Central memory CD8-positive, alpha-beta T cell (primary cell): ENCODE measurements at regions not wholly inside any gene's neighbourhood (a gene's known extent, or its start where the extent isn't known, plus 50 kb on each side); places are given as distances from the start of the nearest gene placed in this dataset.
"Not testable (repeated sequence)": the region's sequence is repeated elsewhere in the genome, so short reads cannot be mapped to it uniquely, and the experiment has no call there.

Experiments used
- ATAC-seq: fragments of 150-1000 bp; cut with Tn5 transposase; replicated peaks from 2 replicates; pipeline ENCODE4 v1.10.0; 2022; ENCODE audit warnings: mild to moderate bottlenecking, moderate FRiP score, moderate number of reproducible peaks; ENCODE audit not compliant: poor library complexity, severe bottlenecking; ENCODE audit errors: extremely low read depth
- DNase-seq, 2 donors: peaks; one replicate each; pipeline ENCODE4 v3.0.0; 2021; ENCODE audit warnings: low spot score in 2 of 2
- H3K27ac Mint-ChIP-seq: one replicate; pipeline ENCODE4 v1.8.0; 2022; ENCODE audit warnings: low read depth, mild to moderate bottlenecking, moderate library complexity, mixed read lengths
- H3K27me3 Mint-ChIP-seq: one replicate; pipeline ENCODE4 v1.8.0; 2022; ENCODE audit warnings: mixed read lengths
- H3K36me3 Mint-ChIP-seq: one replicate; pipeline ENCODE4 v1.8.0; 2022; ENCODE audit warnings: mild to moderate bottlenecking, moderate library complexity, mixed read lengths; ENCODE audit not compliant: insufficient read depth
- H3K4me1 Mint-ChIP-seq: one replicate; pipeline ENCODE4 v1.8.0; 2022; ENCODE audit warnings: mixed read lengths
- H3K4me3 Mint-ChIP-seq: one replicate; pipeline ENCODE4 v1.8.0; 2022; ENCODE audit warnings: mild to moderate bottlenecking, moderate library complexity, mixed read lengths
- H3K9me3 Mint-ChIP-seq: one replicate; pipeline ENCODE4 v1.8.0; 2022; ENCODE audit warnings: mixed read lengths

- peaks cover 68% of the 10 kb centered on the region for H3K27me3 Mint-ChIP-seq
- DNase-seq (no peak), ATAC-seq (no peak)
- peaks cover 5% of the 10 kb centered on the region for H3K4me1 Mint-ChIP-seq
- H3K27ac Mint-ChIP-seq: no peak overlapping the region
- no peaks in the 10 kb centered on the region for H3K9me3 Mint-ChIP-seq
- no peaks in the 10 kb centered on the region for H3K36me3 Mint-ChIP-seq
- no peak overlapping the region for H3K4me3 Mint-ChIP-seq
Observed at GRCh38 chr10:6711408-6711841, 131.3 kb upstream of the PRKCQ start.

DNA sequence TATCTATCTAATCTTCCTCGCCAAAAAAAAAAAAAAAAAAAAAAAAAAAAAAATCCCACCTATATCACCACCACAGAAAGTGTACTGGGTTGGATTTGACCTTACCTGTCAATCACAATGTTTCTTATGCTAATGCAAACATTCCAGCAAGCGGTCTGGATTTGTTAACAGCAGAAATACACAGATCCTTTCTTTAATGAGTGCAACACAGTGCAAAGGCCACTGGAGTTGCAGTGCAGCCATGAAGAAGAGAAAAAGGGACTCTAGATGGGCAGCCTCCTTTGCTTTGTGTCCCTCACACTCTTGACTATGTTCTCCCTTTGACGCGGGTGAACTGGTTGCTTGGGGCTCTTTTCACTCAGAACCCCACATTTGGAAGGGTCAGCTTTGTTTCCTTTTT lies 127.3 kb upstream of the PRKCQ start:
- Mint-ChIP-seq H3K27ac (no peak overlapping the region), H3K27me3 (peaks cover 70% of the 10 kb centered on the region), H3K36me3 (no peaks in the 10 kb centered on the region), H3K4me1 (no peaks in the 10 kb centered on the region), H3K4me3 (no peak overlapping the region), H3K9me3 (no peaks in the 10 kb centered on the region)
- ATAC-seq: no peak
- DNase-seq: no peak

DNA sequence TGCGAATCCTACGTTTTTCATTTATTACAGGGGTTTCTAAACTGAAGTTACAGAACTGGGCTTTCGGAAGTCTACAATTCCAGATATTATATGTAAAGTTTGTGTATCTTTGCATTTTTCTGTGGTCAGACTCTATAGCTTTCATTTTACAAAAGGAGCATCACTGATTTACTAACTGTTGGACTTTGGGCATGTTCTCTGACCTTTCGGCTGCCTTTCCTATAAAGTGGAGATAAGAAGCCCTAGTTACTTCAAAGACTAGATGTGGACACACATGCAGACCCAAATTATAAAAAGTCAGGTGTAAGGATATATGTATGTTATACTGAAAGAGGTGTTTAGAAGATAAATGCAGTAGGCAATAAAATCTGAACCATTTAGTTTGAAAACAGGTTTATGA lies 126.6 kb upstream of the PRKCQ start:
- H3K4me3 Mint-ChIP-seq: no peak overlapping the region
- no peak for ATAC-seq
- H3K4me1 Mint-ChIP-seq: no peaks in the 10 kb centered on the region
- H3K9me3 Mint-ChIP-seq: no peaks in the 10 kb centered on the region
- H3K27me3 Mint-ChIP-seq: peaks cover 71% of the 10 kb centered on the region
- no peak overlapping the region for H3K27ac Mint-ChIP-seq
- no peaks in the 10 kb centered on the region for H3K36me3 Mint-ChIP-seq
- no peak for DNase-seq

DNA sequence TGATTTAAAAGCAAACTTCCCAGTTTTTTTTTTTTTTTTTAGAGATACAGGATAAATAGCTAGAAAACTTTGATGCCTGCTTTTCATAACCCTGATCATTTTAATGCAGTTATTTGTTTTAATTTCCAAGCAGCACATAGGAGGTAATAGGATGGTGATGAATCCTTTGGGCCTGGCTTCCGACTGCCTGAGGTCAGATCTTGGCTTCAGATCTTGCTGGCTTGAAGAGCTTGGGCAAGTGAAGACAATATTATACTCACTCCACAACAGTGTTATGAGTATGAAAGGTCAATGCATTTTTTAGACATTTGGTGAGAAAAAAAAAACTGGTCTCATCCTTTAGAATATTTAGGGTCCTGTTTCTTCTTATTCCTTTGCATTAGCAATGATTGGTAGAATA lies 124.8 kb upstream of the PRKCQ start:
- Mint-ChIP-seq H3K4me3 (no peak overlapping the region), H3K9me3 (no peaks in the 10 kb centered on the region), H3K4me1 (no peaks in the 10 kb centered on the region), H3K36me3 (no peaks in the 10 kb centered on the region), H3K27ac (no peak overlapping the region), H3K27me3 (peaks cover 72% of the 10 kb centered on the region)
- DNase-seq (no peak), ATAC-seq (no peak)

GRCh38 chr10:6702833-6703232 lies 122.8 kb upstream of the PRKCQ start:
- not testable (repeated sequence) for H3K27ac Mint-ChIP-seq, H3K36me3 Mint-ChIP-seq, H3K4me1 Mint-ChIP-seq, H3K9me3 Mint-ChIP-seq, ATAC-seq, H3K4me3 Mint-ChIP-seq, DNase-seq
- H3K27me3 Mint-ChIP-seq: peaks cover 70% of the 10 kb centered on the region

- Mint-ChIP-seq H3K36me3 (peaks cover 2% of the 10 kb centered on the region), H3K4me3 (no peak overlapping the region), H3K27me3 (peaks cover 62% of the 10 kb centered on the region), H3K4me1 (no peaks in the 10 kb centered on the region), H3K27ac (no peak overlapping the region), H3K9me3 (no peaks in the 10 kb centered on the region)
- ATAC-seq: no peak
- DNase-seq: no peak
Observed at GRCh38 chr10:6702030-6702429, 122.0 kb upstream of the PRKCQ start.

GRCh38 chr10:6701289-6701688 lies 121.2 kb upstream of the PRKCQ start:
- ATAC-seq (no peak), DNase-seq (no peak)
- no peak overlapping the region for H3K4me3 Mint-ChIP-seq
- no peaks in the 10 kb centered on the region for H3K4me1 Mint-ChIP-seq
- H3K36me3 Mint-ChIP-seq: peaks cover 2% of the 10 kb centered on the region
- H3K9me3 Mint-ChIP-seq: no peaks in the 10 kb centered on the region
- H3K27me3 Mint-ChIP-seq: peaks cover 54% of the 10 kb centered on the region
- no peak overlapping the region for H3K27ac Mint-ChIP-seq

- no peak overlapping the region for H3K4me3 Mint-ChIP-seq
Observed at GRCh38 chr10:6700066-6700465, 120.0 kb upstream of the PRKCQ start.

GRCh38 chr10:6699336-6699735 lies 119.3 kb upstream of the PRKCQ start:
- H3K4me3 Mint-ChIP-seq: no peak overlapping the region
- ATAC-seq (no peak), DNase-seq (no peak)
- no peaks in the 10 kb centered on the region for H3K9me3 Mint-ChIP-seq
- H3K36me3 Mint-ChIP-seq: peaks cover 2% of the 10 kb centered on the region
- H3K27me3 Mint-ChIP-seq: peaks cover 44% of the 10 kb centered on the region
- no peak overlapping the region for H3K27ac Mint-ChIP-seq
- no peaks in the 10 kb centered on the region for H3K4me1 Mint-ChIP-seq

More at GRCh38 chr10:6700066-6700465, 120.0 kb upstream of the PRKCQ start:
- Mint-ChIP-seq H3K9me3 (no peaks in the 10 kb centered on the region), H3K27me3 (peaks cover 44% of the 10 kb centered on the region), H3K36me3 (peaks cover 2% of the 10 kb centered on the region), H3K27ac (no peak overlapping the region), H3K4me1 (no peaks in the 10 kb centered on the region)
- no peak for ATAC-seq
- no peak for DNase-seq

DNA sequence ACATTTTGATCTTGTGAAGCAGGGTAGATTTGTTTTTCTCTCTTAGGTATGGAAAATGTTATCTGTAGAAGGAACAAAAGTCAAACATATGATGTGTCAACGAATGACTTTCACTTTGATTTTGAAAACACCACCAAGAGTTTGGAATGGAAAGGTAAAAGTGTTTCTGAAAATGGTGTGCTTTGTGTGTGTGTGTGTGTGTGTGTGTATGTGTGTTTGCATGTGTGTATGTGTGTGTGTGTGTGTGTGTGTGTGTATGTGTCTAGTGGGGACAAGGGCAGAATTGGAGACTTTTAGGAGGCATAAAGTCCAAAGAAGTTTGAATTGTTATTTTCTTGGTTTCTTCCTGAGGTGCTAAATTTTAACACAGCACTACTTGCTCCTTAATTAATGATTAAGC lies 115.4 kb upstream of the PRKCQ start:
- no peak for ATAC-seq
- no peak overlapping the region for H3K27ac Mint-ChIP-seq
- no peak for DNase-seq
- no peaks in the 10 kb centered on the region for H3K9me3 Mint-ChIP-seq
- peaks cover 2% of the 10 kb centered on the region for H3K36me3 Mint-ChIP-seq
- H3K4me1 Mint-ChIP-seq: no peaks in the 10 kb centered on the region
- peaks cover 53% of the 10 kb centered on the region for H3K27me3 Mint-ChIP-seq
- no peak overlapping the region for H3K4me3 Mint-ChIP-seq

DNA sequence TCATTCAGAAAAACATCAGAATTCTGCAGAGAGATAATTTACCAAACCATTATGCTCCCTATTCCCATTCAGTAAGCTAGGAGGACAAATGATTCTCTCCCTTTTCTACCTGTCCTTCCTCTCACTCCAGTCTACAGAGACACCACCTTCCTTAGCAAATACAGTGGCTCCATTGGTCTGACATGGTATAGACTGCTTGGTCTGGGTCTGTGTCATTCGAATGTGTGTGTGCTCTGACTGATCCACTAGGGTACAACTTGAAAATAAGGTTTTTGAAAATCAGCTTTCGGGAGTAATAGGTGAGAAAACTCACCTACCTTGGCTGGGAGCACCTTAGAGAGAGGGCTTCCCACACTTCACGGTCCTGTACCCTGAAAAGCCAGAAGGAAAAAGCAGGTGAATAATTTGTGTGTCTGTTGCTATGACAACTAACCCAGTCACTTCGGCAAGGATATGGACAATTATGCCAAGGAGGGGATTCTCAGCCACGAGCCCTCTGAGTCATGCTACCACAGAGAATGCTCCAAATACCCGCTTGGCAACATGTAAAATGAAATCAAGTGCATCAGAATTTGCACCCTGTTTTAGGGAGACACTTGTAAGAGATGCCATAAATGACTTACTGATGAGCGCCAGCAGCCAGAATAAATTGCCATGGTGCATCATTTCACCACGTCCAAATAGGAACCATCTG lies 114.5 kb upstream of the PRKCQ start:
- H3K9me3 Mint-ChIP-seq: no peaks in the 10 kb centered on the region
- H3K4me1 Mint-ChIP-seq: no peaks in the 10 kb centered on the region
- peaks cover under 1% of the 10 kb centered on the region for H3K36me3 Mint-ChIP-seq
- peaks cover 43% of the 10 kb centered on the region for H3K27me3 Mint-ChIP-seq
- H3K27ac Mint-ChIP-seq: no peak overlapping the region
- ATAC-seq: no peak
- no peak for DNase-seq
- H3K4me3 Mint-ChIP-seq: no peak overlapping the region

DNA sequence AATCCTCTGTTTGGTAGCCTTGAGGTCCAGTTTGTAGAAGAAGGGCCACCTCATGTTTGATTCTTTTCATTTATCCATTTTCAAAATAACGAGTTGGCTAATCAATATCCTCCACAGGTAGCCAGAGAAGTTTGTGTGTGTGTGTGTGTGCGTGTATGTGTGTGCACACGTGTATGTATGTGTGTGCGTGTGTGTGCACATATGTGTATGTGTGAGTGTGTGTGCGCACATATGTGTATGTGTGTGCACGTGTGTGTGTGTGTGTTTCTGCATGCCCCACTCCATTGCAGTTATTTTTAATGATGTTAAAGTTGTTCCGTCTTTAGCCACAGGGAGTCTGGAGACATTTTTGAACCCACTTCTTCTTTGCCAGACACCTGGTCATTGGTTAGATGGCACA lies 112.8 kb upstream of the PRKCQ start:
- Mint-ChIP-seq H3K9me3 (no peaks in the 10 kb centered on the region), H3K4me1 (no peaks in the 10 kb centered on the region), H3K36me3 (no peaks in the 10 kb centered on the region), H3K4me3 (no peak overlapping the region), H3K27me3 (peaks cover 40% of the 10 kb centered on the region), H3K27ac (no peak overlapping the region)
- DNase-seq: no peak
- no peak for ATAC-seq

DNA sequence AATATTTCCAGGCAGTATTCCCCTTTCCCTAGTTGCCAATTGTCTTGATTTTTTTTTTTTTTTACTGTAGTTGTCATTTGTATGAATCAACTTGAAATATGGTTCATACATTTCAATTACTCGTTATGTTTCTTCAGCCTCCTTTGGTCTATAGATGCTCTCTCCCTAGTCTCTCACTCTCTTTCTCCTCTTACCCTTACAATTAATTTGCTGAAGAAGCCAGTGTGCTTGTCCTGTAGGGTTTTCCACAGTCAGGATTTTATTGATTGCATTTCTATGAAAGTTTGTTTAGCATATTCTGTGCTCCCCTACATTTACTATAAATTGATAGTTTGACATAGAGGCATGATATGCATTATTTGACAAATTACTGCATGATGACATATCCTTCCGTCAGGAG lies 112.0 kb upstream of the PRKCQ start:
- ATAC-seq: no peak
- H3K27me3 Mint-ChIP-seq: peaks cover 48% of the 10 kb centered on the region
- H3K4me1 Mint-ChIP-seq: no peaks in the 10 kb centered on the region
- H3K27ac Mint-ChIP-seq: no peak overlapping the region
- no peaks in the 10 kb centered on the region for H3K36me3 Mint-ChIP-seq
- no peaks in the 10 kb centered on the region for H3K9me3 Mint-ChIP-seq
- H3K4me3 Mint-ChIP-seq: no peak overlapping the region
- no peak for DNase-seq
